GM18517 (cell line): ENCODE measurements at regions not wholly inside any gene's neighbourhood (a gene's known extent, or its start where the extent isn't known, plus 50 kb on each side); places are given as distances from the start of the nearest gene placed in this dataset.

Experiments
- ATAC-seq: cut with Tn5 transposase; IDR thresholded peaks from one replicate; pipeline ENCODE4 v1.9.1; 2021; ENCODE audit warnings: mild to moderate bottlenecking, moderate library complexity; ENCODE audit not compliant: unreplicated experiment

- no peak for ATAC-seq
Measured at GRCh38 chr2:59560769-59561168, 992.7 kb downstream of the BCL11A start.

GRCh38 chr2:59540864-59541263 lies 1012.6 kb downstream of the BCL11A start:
- ATAC-seq = no peak

- ATAC-seq = no peak
Measured at GRCh38 chr2:59538398-59538911, 1015.0 kb downstream of the BCL11A start.

GRCh38 chr2:59532808-59533207 lies 1020.6 kb downstream of the BCL11A start:
- no peak for ATAC-seq

GRCh38 chr2:59530258-59530657 lies 1023.2 kb downstream of the BCL11A start:
- no peak for ATAC-seq

- ATAC-seq = no peak
Measured at GRCh38 chr2:59529726-59530125, 1023.7 kb downstream of the BCL11A start.

- ATAC-seq = no peak
Measured at GRCh38 chr2:59528525-59528924, 1024.9 kb downstream of the BCL11A start.

- ATAC-seq = no peak
Measured at GRCh38 chr2:59502981-59503380, 1050.5 kb downstream of the BCL11A start.

GRCh38 chr2:59490994-59491393 lies 1062.5 kb downstream of the BCL11A start:
- no peak for ATAC-seq

- no peak for ATAC-seq
Measured at GRCh38 chr2:59490192-59490591, 1063.3 kb downstream of the BCL11A start.

GRCh38 chr2:59484673-59485072 lies 1068.8 kb downstream of the BCL11A start:
- no peak for ATAC-seq

GRCh38 chr2:59463426-59463825 lies 1090.0 kb downstream of the BCL11A start:
- no peak for ATAC-seq

GRCh38 chr2:59462422-59463197 lies 1090.8 kb downstream of the BCL11A start:
- ATAC-seq = no peak

- ATAC-seq = no peak
Measured at GRCh38 chr2:59461127-59461526, 1092.3 kb downstream of the BCL11A start.

- no peak for ATAC-seq
Measured at GRCh38 chr2:59458800-59459199, 1094.7 kb downstream of the BCL11A start.

- ATAC-seq = no peak
Measured at GRCh38 chr2:59456285-59456684, 1097.2 kb downstream of the BCL11A start.

- ATAC-seq = no peak
Measured at GRCh38 chr2:59449274-59449673, 1104.2 kb downstream of the BCL11A start.

- ATAC-seq = no peak
Measured at GRCh38 chr2:59440491-59440890, 1113.0 kb downstream of the BCL11A start.

GRCh38 chr2:59435635-59436034 lies 1117.8 kb downstream of the BCL11A start:
- no peak for ATAC-seq

GRCh38 chr2:59428940-59429339 lies 1124.5 kb downstream of the BCL11A start:
- no peak for ATAC-seq

- ATAC-seq = no peak
Measured at GRCh38 chr2:59427980-59428379, 1125.5 kb downstream of the BCL11A start.

- ATAC-seq = no peak
Measured at GRCh38 chr2:59425247-59425646, 1128.2 kb downstream of the BCL11A start.
